ENCODE measurements at regions not wholly inside any gene's neighbourhood (a gene's known extent, or its start where the extent isn't known, plus 50 kb on each side); places are given as distances from the start of the nearest gene placed in this dataset.

DNA sequence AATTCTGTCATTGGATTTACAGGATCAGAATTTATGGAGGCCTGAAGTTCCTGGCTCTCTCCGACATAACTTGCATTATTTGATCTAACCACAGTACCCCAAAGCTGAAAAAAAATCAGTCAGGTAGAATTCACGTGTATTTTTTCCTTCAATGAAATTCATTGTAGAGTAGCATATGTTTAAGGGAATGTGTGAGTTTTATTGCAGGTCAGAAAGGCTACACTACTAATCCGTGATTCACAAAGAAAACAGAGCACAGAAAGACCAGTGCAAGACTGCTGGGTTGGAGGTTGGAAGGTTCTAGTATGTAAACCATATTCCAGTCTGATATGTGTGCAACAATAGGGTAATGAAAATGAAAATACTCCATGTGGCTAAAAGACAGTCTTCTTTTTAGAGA lies 247.0 kb upstream of the FERD3L start:
- intact Hi-C loops (cut with DNase I) = no loop called here
- Histone ChIP-seq H3K27me3 (no peaks in the 10 kb centered on the region), H3K4me1 (ENCODE audit: insufficient read depth) (no peaks in the 10 kb centered on the region), H3K9me3 (no peaks in the 10 kb centered on the region), H3K36me3 (no peaks in the 10 kb centered on the region), H3K4me3 (no peak overlapping the region), H3K27ac (no peak overlapping the region)
- WGBS, 3 donors = 61 to 69% (median 68%) methylated on average over 3 of the region's 3 CpGs
- TF ChIP-seq CTCF (IDR thresholded peaks at IDR 0.05) (no peak), EP300 (IDR thresholded peaks at IDR 0.05) (no peak), POLR2A (IDR thresholded peaks at IDR 0.05) (no peak)
- DNase-seq = no peak

- WGBS, 3 donors = 57 to 59% (median 58%) methylated on average over 5 of the region's 5 CpGs
- intact Hi-C loops (cut with DNase I) = no loop called here
- Histone ChIP-seq H3K4me1 (ENCODE audit: insufficient read depth) (no peaks in the 10 kb centered on the region), H3K27ac (no peak overlapping the region), H3K4me3 (no peak overlapping the region), H3K36me3 (no peaks in the 10 kb centered on the region), H3K27me3 (no peaks in the 10 kb centered on the region), H3K9me3 (no peaks in the 10 kb centered on the region)
- DNase-seq = no peak
- no peak for TF ChIP-seq POLR2A (IDR thresholded peaks at IDR 0.05)
- no peak for TF ChIP-seq CTCF (IDR thresholded peaks at IDR 0.05)
- TF ChIP-seq EP300 (IDR thresholded peaks at IDR 0.05) = no peak
Observed at GRCh38 chr7:19390795-19391194, 245.6 kb upstream of the FERD3L start.

- H3K27ac ChIP-seq = no peak overlapping the region
- intact Hi-C loops (cut with DNase I) = no loop called here
- H3K4me1 ChIP-seq (ENCODE audit: insufficient read depth) = no peaks in the 10 kb centered on the region
- TF ChIP-seq EP300 (IDR thresholded peaks at IDR 0.05) (no peak), CTCF (IDR thresholded peaks at IDR 0.05) (no peak), POLR2A (IDR thresholded peaks at IDR 0.05) (no peak)
- WGBS, 3 donors = 5 to 10% (median 5%) methylated on average over 1 of the region's 1 CpG
- DNase-seq = no peak
- H3K9me3 ChIP-seq = no peaks in the 10 kb centered on the region
- H3K36me3 ChIP-seq = no peaks in the 10 kb centered on the region
- H3K27me3 ChIP-seq = no peaks in the 10 kb centered on the region
- no peak overlapping the region for H3K4me3 ChIP-seq
Observed at GRCh38 chr7:19381321-19381720, 236.1 kb upstream of the FERD3L start.

DNA sequence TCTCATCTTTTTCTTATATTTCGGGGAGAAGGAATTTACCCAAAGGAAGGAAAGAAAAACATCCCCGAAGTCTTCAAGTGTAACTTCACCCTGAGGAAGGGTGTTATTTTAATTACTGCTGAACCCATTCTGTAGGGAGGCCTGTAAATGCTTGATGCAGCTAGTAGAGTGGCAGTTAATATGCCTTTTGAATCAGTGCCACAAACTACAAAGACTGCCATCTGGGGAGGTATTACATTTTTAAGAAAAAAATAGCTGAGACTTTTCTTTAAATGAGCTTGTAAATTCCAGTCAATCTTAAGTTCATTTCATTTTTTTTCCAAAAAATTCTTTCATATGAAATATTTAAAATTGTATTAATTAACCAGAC lies 233.1 kb upstream of the FERD3L start:
- WGBS, 3 donors = 53 to 68% (median 61%) methylated on average over 2 of the region's 2 CpGs
- no peaks in the 10 kb centered on the region for H3K9me3 ChIP-seq
- DNase-seq = no peak
- no peak for TF ChIP-seq POLR2A (IDR thresholded peaks at IDR 0.05)
- no peak for TF ChIP-seq CTCF (IDR thresholded peaks at IDR 0.05)
- TF ChIP-seq EP300 (IDR thresholded peaks at IDR 0.05) = no peak
- H3K27ac ChIP-seq = no peak overlapping the region
- H3K4me1 ChIP-seq (ENCODE audit: insufficient read depth) = no peaks in the 10 kb centered on the region
- H3K4me3 ChIP-seq = no peak overlapping the region
- no peaks in the 10 kb centered on the region for H3K36me3 ChIP-seq
- intact Hi-C loops (cut with DNase I) = no loop called here
- no peaks in the 10 kb centered on the region for H3K27me3 ChIP-seq
